HCT116 (cell line): ENCODE measurements at regions not wholly inside any gene's neighbourhood (a gene's known extent, or its start where the extent isn't known, plus 50 kb on each side); places are given as distances from the start of the nearest gene placed in this dataset.
A peak's percentile ranks its signal among the peaks of the same experiment; 100 is the strongest.

Experiments
- ATAC-seq: fragments of 200-7000 bp; cut with Tn5 transposase; 2 replicates; pipeline ENCODE4 v1.9.1; 2020; ENCODE audit warnings: mild to moderate bottlenecking, moderate library complexity
- BruUV-seq: library from RNA; stranded (reverse); fragments of 400-500 nt; replicated peaks from 2 replicates; lab custom pipeline; 2021; lab: Mats Ljungman, UMichigan
- CTCF ChIA-PET: fragments of 300-600 bp; sonication (Branson Sonifier 250); formaldehyde crosslinking; loops from one replicate; lab custom pipeline; 2021; ENCODE audit warnings: antibody characterized with exemption; lab: Charles Lee
- POLR2A ChIA-PET: fragments of 300-600, 350-600 bp; sonication (Branson Sonifier 250); formaldehyde crosslinking; loops from one replicate; lab custom pipeline; 2021; ENCODE audit warnings: antibody characterized with exemption; lab: Charles Lee
- RAD21 ChIA-PET, 2 experiments: fragments of 300-600 bp; sonication (Branson Sonifier 250); formaldehyde crosslinking; loops; one replicate each; lab custom pipeline; 2023; ENCODE audit warnings: low total read pairs in 2 of 2; ENCODE audit not compliant: uncharacterized antibody in 2 of 2, unreplicated experiment in 2 of 2, low non-redundant PET in 1 of 2; lab: Charles Lee
- DNase-seq: peaks from one replicate; pipeline ENCODE4 v3.0.0-alpha.2; 2010; ENCODE audit warnings: low read depth, low spot score
- H2AFZ ChIP-seq: fragments of 200-600 bp; shearing (Covaris generic), sonication (generic); 2 replicates; pipeline ENCODE4 v1.6.1; 2017; ENCODE audit warnings: low read depth, mixed run types, mixed read lengths, antibody characterized with exemption, low read length; ENCODE audit not compliant: poor library complexity, severe bottlenecking
- H3K27ac ChIP-seq: 2 replicates; pipeline ENCODE4 v1.5.1; 2012; ENCODE audit warnings: low read depth, low read length
- H3K27me3 ChIP-seq: fragments of 200-600 bp; sonication (generic); 2 replicates; pipeline ENCODE4 v1.6.1; 2016; ENCODE audit warnings: mixed run types, low read length, mixed read lengths; ENCODE audit not compliant: insufficient read depth
- H3K36me3 ChIP-seq, 2 experiments: fragments of 200-500 bp in 1 of 2; fragments of 200-600 bp in 1 of 2; sonication (Bioruptor generic) in 1 of 2; sonication (generic) in 1 of 2; 2 replicates each; pipeline versions ENCODE4 v1.5.1 to v1.6.1; 2014 to 2016; ENCODE audit warnings: low read length in 2 of 2, inconsistent platforms in 1 of 2, mixed read lengths in 1 of 2, mixed run types in 1 of 2; ENCODE audit not compliant: insufficient read depth in 2 of 2, control insufficient read depth in 1 of 2
- H3K4me1 ChIP-seq, 2 experiments: fragments of 200-600 bp in 1 of 2; sonication (generic) in 1 of 2; 2 replicates each; pipeline versions ENCODE4 v1.5.1 to v1.6.1; 2012 to 2017; ENCODE audit warnings: low read length in 2 of 2, inconsistent platforms in 1 of 2, mild to moderate bottlenecking in 1 of 2, mixed read lengths in 1 of 2, mixed run types in 1 of 2, moderate library complexity in 1 of 2; ENCODE audit not compliant: insufficient read depth in 2 of 2, control insufficient read depth in 1 of 2
- H3K4me2 ChIP-seq: fragments of 200-600 bp; sonication (generic); 2 replicates; pipeline ENCODE4 v1.6.1; 2017; ENCODE audit warnings: mixed run types, low read length, mixed read lengths
- H3K4me3 ChIP-seq, 2 experiments: fragments of 200-600 bp in 1 of 2; sonication (generic) in 1 of 2; replicated peaks in 1 of 2; 2 replicates each; pipeline ENCODE4 v1.5.1; 2011 to 2016; ENCODE audit warnings: low read length in 2 of 2, control low read depth in 1 of 2, low read depth in 1 of 2, mild to moderate bottlenecking in 1 of 2, mixed read lengths in 1 of 2, mixed run types in 1 of 2
- H3K79me2 ChIP-seq: fragments of 200-600 bp; sonication (generic); 2 replicates; pipeline ENCODE4 v1.6.1; 2017; ENCODE audit warnings: mild to moderate bottlenecking, mixed run types, low read length, moderate library complexity, mixed read lengths; ENCODE audit not compliant: insufficient read depth
- H3K9ac ChIP-seq: fragments of 200-600 bp; sonication (generic); 2 replicates; pipeline ENCODE4 v1.6.1; 2016; ENCODE audit warnings: low read length, mixed read lengths
- H3K9me2 ChIP-seq: fragments of 200-600 bp; sonication (generic), shearing (Covaris generic); 2 replicates; pipeline ENCODE4 v1.6.1; 2017; ENCODE audit warnings: mixed run types, mild to moderate bottlenecking, moderate library complexity; ENCODE audit not compliant: insufficient read depth
- H3K9me3 ChIP-seq, 2 experiments: fragments of 200-500 bp in 1 of 2; fragments of 200-600 bp in 1 of 2; sonication (Bioruptor generic) in 1 of 2; sonication (generic) in 1 of 2; 2 replicates each; pipeline ENCODE4 v1.6.1; 2014 to 2017; ENCODE audit warnings: low read length in 2 of 2, mixed read lengths in 2 of 2, inconsistent platforms in 1 of 2, low read depth in 1 of 2, mild to moderate bottlenecking in 1 of 2, mixed run types in 1 of 2, moderate library complexity in 1 of 2; ENCODE audit not compliant: control insufficient read depth in 1 of 2, insufficient read depth in 1 of 2
- H4K20me1 ChIP-seq: fragments of 200-600 bp; sonication (generic), shearing (Covaris generic); 2 replicates; pipeline ENCODE4 v1.6.1; 2017; ENCODE audit warnings: mixed run types, mild to moderate bottlenecking, moderate library complexity; ENCODE audit not compliant: insufficient read depth
- CBX3 ChIP-seq: IDR thresholded peaks from 2 replicates; pipeline ENCODE4 v1.6.1; 2012; ENCODE audit warnings: low read depth
- CEBPB ChIP-seq: IDR thresholded peaks from 2 replicates; pipeline ENCODE4 v1.6.1; 2012; ENCODE audit warnings: low read depth
- ELF1 ChIP-seq: IDR thresholded peaks from 2 replicates; pipeline ENCODE4 v1.6.1; 2012; ENCODE audit warnings: low read depth, borderline replicate concordance
- EZH2phosphoT487 ChIP-seq: fragments of 200-600 bp; IDR thresholded peaks from 2 replicates; pipeline ENCODE4 v1.6.1; 2018; ENCODE audit warnings: antibody characterized with exemption, borderline replicate concordance
- FOSL1 ChIP-seq: IDR thresholded peaks from 2 replicates; pipeline ENCODE4 v1.6.1; 2012; ENCODE audit warnings: low read depth
- POLR2A ChIP-seq: IDR thresholded peaks from 2 replicates; pipeline ENCODE4 v1.7.0; 2011; ENCODE audit warnings: borderline replicate concordance; ENCODE audit not compliant: insufficient read depth, insufficient read length; ENCODE audit errors: extremely low read depth
- REST ChIP-seq: IDR thresholded peaks from 2 replicates; pipeline ENCODE4 v1.6.1; 2012; ENCODE audit warnings: low read depth
- SP1 ChIP-seq: IDR thresholded peaks from 2 replicates; pipeline ENCODE4 v1.6.1; 2012; ENCODE audit warnings: low read depth
- YY1 ChIP-seq: IDR thresholded peaks from 2 replicates; pipeline ENCODE4 v1.6.1; 2011; ENCODE audit warnings: low read length, low read depth, moderate library complexity, mild to moderate bottlenecking; ENCODE audit not compliant: insufficient replicate concordance; ENCODE audit errors: extremely low read depth
- ZBTB33 ChIP-seq: IDR thresholded peaks from 2 replicates; pipeline ENCODE4 v1.6.1; 2011; ENCODE audit warnings: mild to moderate bottlenecking, low read length, moderate library complexity; ENCODE audit not compliant: insufficient replicate concordance; ENCODE audit errors: extremely low read depth
- ZFX ChIP-seq: fragments of 450-650 bp; IDR thresholded peaks from 2 replicates; pipeline ENCODE4 v1.6.1; 2017
- ZNF274 ChIP-seq: fragments of 200-500 bp; sonication (Bioruptor generic); IDR thresholded peaks from 2 replicates; pipeline ENCODE4 v1.6.1; 2014; ENCODE audit warnings: mild to moderate bottlenecking, low read depth, low read length, inconsistent platforms
- intact Hi-C: fragments of 100-400 bp; cut with micrococcal nuclease; formaldehyde crosslinking; loops from 2 replicates; pipeline ENCODE4 v1.10.0; 2022
- TF ChIP-seq, protein P1 (sequence below), 3 experiments: fragments of 200-600 bp in 1 of 3; sonication (generic) in 1 of 3; IDR thresholded peaks in 2 of 3; conservative IDR thresholded peaks in 1 of 3; 2 replicates each; pipeline ENCODE4 v1.5.1; 2012 to 2017; ENCODE audit warnings: low read depth in 2 of 3, low read length in 2 of 3, antibody characterized with exemption in 1 of 3, borderline replicate concordance in 1 of 3, control low read depth in 1 of 3, mild to moderate bottlenecking in 1 of 3, mixed read lengths in 1 of 3, mixed run types in 1 of 3, moderate library complexity in 1 of 3; ENCODE audit not compliant: insufficient read depth in 1 of 3

DNA sequence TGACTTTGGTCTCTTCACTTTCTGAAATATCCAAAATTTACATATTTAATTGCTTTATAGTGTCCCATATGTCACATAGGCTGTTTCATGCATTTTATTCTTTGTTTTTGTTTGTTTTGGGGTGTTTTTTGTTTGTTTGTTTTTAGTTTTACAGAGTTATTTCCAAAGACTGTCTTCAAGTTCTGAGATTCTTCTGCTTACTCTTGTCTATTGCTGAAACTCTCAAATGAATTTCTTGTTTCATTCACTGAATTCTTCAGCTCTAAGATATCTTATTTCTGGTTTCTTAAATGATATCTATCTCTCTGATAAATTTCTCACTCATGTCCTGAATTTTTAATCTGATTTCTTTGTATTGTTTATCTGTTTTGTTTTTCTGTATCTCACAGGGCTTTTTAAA, 412.0 kb upstream of the ATP2B1 start:
- Histone ChIP-seq H3K27ac (no peak overlapping the region), H3K9me2 (no peaks in the 10 kb centered on the region), H3K9ac (no peak overlapping the region), H3K36me3 (no peaks in the 10 kb centered on the region), H3K79me2 (no peaks in the 10 kb centered on the region), H2AFZ (no peak overlapping the region), H3K27me3 (no peaks in the 10 kb centered on the region)
- DNase-seq (no peak), ATAC-seq (no peak)
- ChIA-PET POLR2A (no interaction called here), RAD21 (no interaction called here), CTCF (no interaction called here)
- intact Hi-C loops, result no loop called here
- no TSS peak for BruUV-seq
- TF ChIP-seq CBX3 (peak; percentile 17; the same call in 1 of the 2 replicates), CEBPB (no peak), EZH2phosphoT487 (no peak)
- TF ChIP-seq, all 23 proteins: peak for 1
- Histone ChIP-seq H3K9me3 (no peaks in the 10 kb centered on the region), H3K4me3 (no peak overlapping the region), H4K20me1 (no peaks in the 10 kb centered on the region), H3K4me1 (no peaks in the 10 kb centered on the region), H3K4me2 (no peak overlapping the region)

GRCh38 chr12:90112666-90113065, 404.0 kb upstream of the ATP2B1 start:
- H3K9me2 ChIP-seq, result no peaks in the 10 kb centered on the region
- no peaks in the 10 kb centered on the region for H3K9me3 ChIP-seq
- no peaks in the 10 kb centered on the region for H3K27me3 ChIP-seq
- CTCF ChIA-PET, result no interaction called here
- no peak overlapping the region for H3K9ac ChIP-seq
- H4K20me1 ChIP-seq, result no peaks in the 10 kb centered on the region
- RAD21 ChIA-PET, result no interaction called here
- no peak overlapping the region for H2AFZ ChIP-seq
- H3K36me3 ChIP-seq, result no peaks in the 10 kb centered on the region
- no peaks in the 10 kb centered on the region for H3K79me2 ChIP-seq
- no peaks in the 10 kb centered on the region for H3K4me1 ChIP-seq
- H3K27ac ChIP-seq, result no peak overlapping the region
- no peak overlapping the region for H3K4me2 ChIP-seq
- ATAC-seq (no peak), DNase-seq (no peak)
- H3K4me3 ChIP-seq, result no peak overlapping the region
- intact Hi-C loops, result no loop called here
- BruUV-seq, result no TSS peak
- POLR2A ChIA-PET, result no interaction called here
- TF ChIP-seq, protein P1, sequence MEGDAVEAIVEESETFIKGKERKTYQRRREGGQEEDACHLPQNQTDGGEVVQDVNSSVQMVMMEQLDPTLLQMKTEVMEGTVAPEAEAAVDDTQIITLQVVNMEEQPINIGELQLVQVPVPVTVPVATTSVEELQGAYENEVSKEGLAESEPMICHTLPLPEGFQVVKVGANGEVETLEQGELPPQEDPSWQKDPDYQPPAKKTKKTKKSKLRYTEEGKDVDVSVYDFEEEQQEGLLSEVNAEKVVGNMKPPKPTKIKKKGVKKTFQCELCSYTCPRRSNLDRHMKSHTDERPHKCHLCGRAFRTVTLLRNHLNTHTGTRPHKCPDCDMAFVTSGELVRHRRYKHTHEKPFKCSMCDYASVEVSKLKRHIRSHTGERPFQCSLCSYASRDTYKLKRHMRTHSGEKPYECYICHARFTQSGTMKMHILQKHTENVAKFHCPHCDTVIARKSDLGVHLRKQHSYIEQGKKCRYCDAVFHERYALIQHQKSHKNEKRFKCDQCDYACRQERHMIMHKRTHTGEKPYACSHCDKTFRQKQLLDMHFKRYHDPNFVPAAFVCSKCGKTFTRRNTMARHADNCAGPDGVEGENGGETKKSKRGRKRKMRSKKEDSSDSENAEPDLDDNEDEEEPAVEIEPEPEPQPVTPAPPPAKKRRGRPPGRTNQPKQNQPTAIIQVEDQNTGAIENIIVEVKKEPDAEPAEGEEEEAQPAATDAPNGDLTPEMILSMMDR (IDR thresholded peaks at IDR 0.05 in 2 of 3, conservative IDR thresholded peaks at IDR 0.05 in 1 of 3; ENCODE audit: borderline replicate concordance in 1 of 3, insufficient read depth in 1 of 3, low read depth in 2 of 3, low read length in 2 of 3), result no peak
- TF ChIP-seq REST, result no peak
- no peak for TF ChIP-seq EZH2phosphoT487
- no peak for TF ChIP-seq POLR2A
- no peak for TF ChIP-seq ZNF274
- no peak for TF ChIP-seq ZFX
- no peak for TF ChIP-seq FOSL1
- no peak for TF ChIP-seq CBX3
- no peak for TF ChIP-seq SP1
- no peak for TF ChIP-seq ZBTB33
- no peak for TF ChIP-seq ELF1
- TF ChIP-seq YY1, result no peak
